GM12891 (cell line): ENCODE measurements at regions not wholly inside any gene's neighbourhood (a gene's known extent, or its start where the extent isn't known, plus 50 kb on each side); places are given as distances from the start of the nearest gene placed in this dataset.
"Not testable (repeated sequence)": the region's sequence is repeated elsewhere in the genome, so short reads cannot be mapped to it uniquely, and the experiment has no call there.

Experiments
- DNase-seq: peaks from one replicate; pipeline ENCODE4 v3.0.0; 2011; ENCODE audit warnings: low spot score; ENCODE audit not compliant: insufficient read length
- FAIRE-seq: peaks from 2 replicates; lab custom pipeline; 2011; peaks lifted over from hg19 to GRCh38; lab: Jason Lieb, UNC
- PAX5 ChIP-seq: IDR thresholded peaks from 2 replicates; pipeline ENCODE4 v1.6.1; 2011; ENCODE audit warnings: low read length, moderate library complexity, mild to moderate bottlenecking; ENCODE audit not compliant: insufficient read depth, severe bottlenecking
- POLR2A ChIP-seq: IDR thresholded peaks from 2 replicates; pipeline ENCODE4 v1.6.1; 2011; ENCODE audit warnings: low read depth, low read length, control low read depth
- POLR2AphosphoS5 ChIP-seq: IDR thresholded peaks from 2 replicates; pipeline ENCODE4 v1.6.1; 2011; ENCODE audit warnings: low read depth, low read length, control low read depth
- POU2F2 ChIP-seq: IDR thresholded peaks from 2 replicates; pipeline ENCODE4 v1.6.1; 2011; ENCODE audit warnings: low read depth, mild to moderate bottlenecking, control low read depth, low read length, moderate library complexity
- SPI1 ChIP-seq: IDR thresholded peaks from 2 replicates; pipeline ENCODE4 v1.6.1; 2011; ENCODE audit warnings: low read depth, low read length, control low read depth
- TAF1 ChIP-seq: IDR thresholded peaks from 2 replicates; pipeline ENCODE4 v1.6.1; 2011; ENCODE audit warnings: low read depth, low read length, control low read depth

DNA sequence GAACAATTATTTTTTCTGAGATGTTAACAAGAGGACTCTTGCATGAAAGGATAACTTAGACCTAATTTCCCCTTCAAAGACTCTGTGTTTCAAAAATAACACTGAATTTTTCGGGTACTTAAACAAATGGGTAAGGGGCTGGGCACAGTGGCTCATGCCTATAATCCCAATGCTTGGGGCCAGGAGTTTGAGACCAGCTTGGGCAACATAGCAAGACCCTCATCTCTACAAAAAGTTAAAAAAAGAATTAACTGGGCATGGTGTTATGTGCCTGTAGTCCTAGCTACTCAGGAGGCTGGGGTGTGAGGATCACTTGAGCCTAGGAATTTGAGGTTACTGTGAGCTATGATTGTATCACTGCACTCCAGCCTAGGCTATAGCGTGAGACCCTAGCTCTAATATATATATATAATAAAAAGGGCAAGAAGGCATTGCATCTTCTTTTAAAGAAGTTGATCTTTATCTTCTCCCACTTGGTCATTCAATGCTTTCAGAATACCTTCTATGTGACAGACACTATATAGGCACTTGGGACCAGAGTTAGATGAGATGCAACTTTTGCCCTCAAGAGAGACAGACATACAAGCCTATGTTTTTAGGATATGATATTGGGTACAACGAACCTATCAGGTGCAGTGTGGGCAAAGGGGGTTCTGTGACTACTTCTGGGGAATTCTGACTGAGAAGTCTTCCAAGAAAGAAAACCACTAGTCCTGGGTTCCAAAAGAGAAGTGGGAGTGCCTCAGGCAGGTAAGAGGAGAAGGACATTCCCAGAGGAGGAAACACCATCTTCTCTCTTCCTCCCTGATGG is 120.0 kb downstream of the MYCN start:
- TF ChIP-seq POLR2AphosphoS5 (no peak), TAF1 (no peak), SPI1 (no peak), POU2F2 (no peak), PAX5 (no peak), POLR2A (no peak)
- DNase-seq (no peak), FAIRE-seq (no peak)

- FAIRE-seq: no peak
- DNase-seq: no peak
- TF ChIP-seq TAF1 (no peak), POLR2AphosphoS5 (no peak), POU2F2 (no peak), PAX5 (no peak), SPI1 (no peak), POLR2A (no peak)
Measured at GRCh38 chr2:16059393-16060016, 119.2 kb downstream of the MYCN start.

- TF ChIP-seq POLR2A (no peak), POU2F2 (no peak), TAF1 (no peak), POLR2AphosphoS5 (no peak), PAX5 (no peak), SPI1 (no peak)
- FAIRE-seq (no peak), DNase-seq (no peak)
Measured at GRCh38 chr2:16058747-16059358, 118.5 kb downstream of the MYCN start.

DNA sequence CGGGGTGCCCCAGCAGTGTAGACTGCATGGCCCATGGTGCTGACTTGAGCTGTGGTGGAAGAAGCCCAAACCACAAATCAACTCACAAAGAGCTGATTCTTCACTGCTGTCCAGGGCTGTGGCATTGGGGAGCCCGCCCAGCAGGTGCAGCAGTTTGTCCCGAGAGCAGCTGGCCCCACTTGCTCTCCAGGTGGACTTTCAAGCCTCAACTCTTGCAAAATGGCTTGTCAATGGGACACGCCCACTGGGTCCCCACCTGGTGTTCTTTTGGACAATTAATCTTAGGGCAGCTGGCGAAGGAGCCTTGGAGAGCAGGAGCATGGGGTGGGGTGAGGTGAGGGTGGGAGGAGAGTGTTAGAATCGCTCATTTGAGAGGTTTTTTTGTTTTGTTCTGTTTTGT is 117.9 kb downstream of the MYCN start:
- FAIRE-seq: no peak
- no peak for DNase-seq
- TF ChIP-seq TAF1 (no peak), POU2F2 (no peak), POLR2AphosphoS5 (no peak), PAX5 (no peak), SPI1 (no peak), POLR2A (no peak)

- FAIRE-seq (no peak), DNase-seq (no peak)
- TF ChIP-seq SPI1 (no peak), POLR2A (no peak), POLR2AphosphoS5 (no peak), POU2F2 (no peak), PAX5 (no peak), TAF1 (no peak)
Measured at GRCh38 chr2:16057661-16058060, 117.3 kb downstream of the MYCN start.

- no peak for DNase-seq
- FAIRE-seq: no peak
- TF ChIP-seq PAX5 (no peak), POU2F2 (no peak), POLR2A (no peak), SPI1 (no peak), TAF1 (no peak), POLR2AphosphoS5 (no peak)
Measured at GRCh38 chr2:16055848-16056580, 115.7 kb downstream of the MYCN start.

GRCh38 chr2:16053437-16054257 is 113.3 kb downstream of the MYCN start:
- TF ChIP-seq POLR2A: no peak
- TF ChIP-seq SPI1: no peak
- peak; percentile 33 for TF ChIP-seq PAX5
- no peak for TF ChIP-seq POU2F2
- no peak for TF ChIP-seq TAF1
- TF ChIP-seq POLR2AphosphoS5: no peak
- DNase-seq: no peak
- FAIRE-seq: no peak

DNA sequence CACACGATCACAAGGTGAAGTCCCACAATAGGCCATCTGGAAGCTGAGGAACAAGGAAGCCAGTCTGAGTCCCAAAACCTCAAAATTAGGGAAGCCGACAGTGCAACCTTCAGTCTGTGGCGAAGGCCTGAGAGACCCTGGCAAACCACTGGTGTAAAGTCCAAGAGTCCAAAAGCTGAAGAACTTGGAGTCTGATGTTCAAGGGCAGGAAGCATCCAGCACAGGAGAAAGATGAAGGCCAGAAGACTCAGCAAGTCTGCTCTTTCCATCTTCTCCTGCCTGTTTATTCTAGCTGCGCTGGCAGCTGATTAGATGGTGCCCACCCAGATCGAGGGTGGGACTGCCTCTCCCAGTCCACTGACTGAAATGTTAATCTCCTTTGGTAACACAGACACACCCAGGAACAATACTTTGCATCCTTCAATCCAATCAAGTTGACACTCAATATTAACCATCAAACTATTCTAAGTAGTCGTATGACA is 112.3 kb downstream of the MYCN start:
- not testable (repeated sequence) for FAIRE-seq, DNase-seq
